ENCODE measurements at regions not wholly inside any gene's neighbourhood (a gene's known extent, or its start where the extent isn't known, plus 50 kb on each side); places are given as distances from the start of the nearest gene placed in this dataset.

GRCh38 chr3:72155391-72156064 is 370.6 kb upstream of the PROK2 start:
- no peaks in the 10 kb centered on the region for H3K23me2 ChIP-seq (ENCODE audit: insufficient read length, low read depth, low read length, poor library complexity, severe bottlenecking)
- no peak overlapping the region for H3K14ac ChIP-seq (ENCODE audit: insufficient read depth, low read length)
- H4K8ac ChIP-seq (replicated peaks; ENCODE audit: insufficient read length, low read depth, low read length): no peak overlapping the region
- Mint-ChIP-seq H3K4me3 (no peak overlapping the region), H3K36me3 (ENCODE audit: insufficient read depth in 1 of 3, low read depth in 3 of 3) (peaks cover 0 to 3% (median 0%) of the 10 kb centered on the region in 3 experiments; a peak in 3 of 7 replicates), H3K4me1 (peaks cover 7 to 18% of the 10 kb centered on the region in 2 experiments; a peak in 3 of 4 replicates), H3K27me3 (ENCODE audit: low read depth) (peaks cover 1% of the 10 kb centered on the region; the same call in 1 of the 2 replicates), H3K27ac (peak overlapping the region in 1 of 3 experiments; percentile 29; a peak in 2 of 7 replicates), H3K9me3 (no peaks in the 10 kb centered on the region; a peak in 1 of 5 replicates)
- TF ChIP-seq, protein P1, sequence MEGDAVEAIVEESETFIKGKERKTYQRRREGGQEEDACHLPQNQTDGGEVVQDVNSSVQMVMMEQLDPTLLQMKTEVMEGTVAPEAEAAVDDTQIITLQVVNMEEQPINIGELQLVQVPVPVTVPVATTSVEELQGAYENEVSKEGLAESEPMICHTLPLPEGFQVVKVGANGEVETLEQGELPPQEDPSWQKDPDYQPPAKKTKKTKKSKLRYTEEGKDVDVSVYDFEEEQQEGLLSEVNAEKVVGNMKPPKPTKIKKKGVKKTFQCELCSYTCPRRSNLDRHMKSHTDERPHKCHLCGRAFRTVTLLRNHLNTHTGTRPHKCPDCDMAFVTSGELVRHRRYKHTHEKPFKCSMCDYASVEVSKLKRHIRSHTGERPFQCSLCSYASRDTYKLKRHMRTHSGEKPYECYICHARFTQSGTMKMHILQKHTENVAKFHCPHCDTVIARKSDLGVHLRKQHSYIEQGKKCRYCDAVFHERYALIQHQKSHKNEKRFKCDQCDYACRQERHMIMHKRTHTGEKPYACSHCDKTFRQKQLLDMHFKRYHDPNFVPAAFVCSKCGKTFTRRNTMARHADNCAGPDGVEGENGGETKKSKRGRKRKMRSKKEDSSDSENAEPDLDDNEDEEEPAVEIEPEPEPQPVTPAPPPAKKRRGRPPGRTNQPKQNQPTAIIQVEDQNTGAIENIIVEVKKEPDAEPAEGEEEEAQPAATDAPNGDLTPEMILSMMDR (conservative IDR thresholded peaks at IDR 0.05): no peak
- H2BK12ac ChIP-seq (ENCODE audit: insufficient read length, low read depth, low read length): no peak overlapping the region
- no peaks in the 10 kb centered on the region for H3K79me1 ChIP-seq (ENCODE audit: insufficient read depth, low read depth, low read length, poor library complexity, severe bottlenecking)
- H3K27me3 ChIP-seq (ENCODE audit: insufficient read depth, low read length): no peaks in the 10 kb centered on the region
- no peaks in the 10 kb centered on the region for H3K79me2 ChIP-seq (ENCODE audit: insufficient read depth, low read length)
- H2AK5ac ChIP-seq (ENCODE audit: insufficient read length, low read length): no peak overlapping the region
- H3K9me3 ChIP-seq (ENCODE audit: control insufficient read depth, low read depth, low read length): peaks cover 6% of the 10 kb centered on the region
- H3T11ph ChIP-seq (ENCODE audit: low read length): no peak overlapping the region
- WGBS (ENCODE audit: extremely low coverage, insufficient read length, low lambda C conversion rate): no CpG with 5 or more reads among the region's 12 CpGs
- no peaks in the 10 kb centered on the region for H3K4me1 ChIP-seq (ENCODE audit: insufficient read depth, low read length)
- no peak overlapping the region for H2BK15ac ChIP-seq (ENCODE audit: low read depth, low read length)
- H3K27ac ChIP-seq (ENCODE audit: insufficient read length, low read depth, low read length): no peak overlapping the region
- no peak for DNase-seq
- H3K4me2 ChIP-seq (ENCODE audit: insufficient read depth, insufficient read length, low read length): no peak overlapping the region
- H4K5ac ChIP-seq (ENCODE audit: insufficient read length, low read depth, low read length): no peak overlapping the region
- H4K20me1 ChIP-seq (ENCODE audit: control insufficient read depth, insufficient read depth, insufficient read length): no peaks in the 10 kb centered on the region
- no peak overlapping the region for H2BK20ac ChIP-seq (ENCODE audit: low read depth, low read length, poor library complexity, severe bottlenecking)
- H2AFZ ChIP-seq (ENCODE audit: low read length): no peak overlapping the region
- H3K18ac ChIP-seq (ENCODE audit: insufficient read length, low read depth, low read length): no peak overlapping the region
- H4K91ac ChIP-seq (ENCODE audit: insufficient read length, low read depth, low read length): no peak overlapping the region
- H2BK120ac ChIP-seq (ENCODE audit: low read depth, low read length, poor library complexity, severe bottlenecking): no peak overlapping the region
- no peak overlapping the region for H2BK5ac ChIP-seq (ENCODE audit: insufficient read length, low read length)
- no peak overlapping the region for H3K56ac ChIP-seq (ENCODE audit: insufficient read length, low read depth, low read length)
- no peak overlapping the region for H3K23ac ChIP-seq (ENCODE audit: insufficient read length, low read depth, low read length)
- H3K9ac ChIP-seq (ENCODE audit: extremely low read depth, insufficient read length, low read length): no peak overlapping the region
- no peak overlapping the region for H3K4ac ChIP-seq (ENCODE audit: low read depth, low read length)

All from H9 (cell line).